PFSK-1 (cell line): ENCODE measurements at regions not wholly inside any gene's neighbourhood (a gene's known extent, or its start where the extent isn't known, plus 50 kb on each side); places are given as distances from the start of the nearest gene placed in this dataset.

Experiments
- FOXP2 ChIP-seq: optimal IDR thresholded peaks from 2 replicates; pipeline ENCODE3; 2011; ENCODE audit warnings: borderline replicate concordance, control low read depth, inconsistent platforms; ENCODE audit not compliant: insufficient read depth; ENCODE audit errors: extremely low read length, extremely low read depth
- POLR2AphosphoS5 ChIP-seq: IDR thresholded peaks from 2 replicates; pipeline ENCODE4 v1.6.1; 2012; ENCODE audit warnings: low read depth, mild to moderate bottlenecking, control low read depth, low read length, moderate library complexity
- REST ChIP-seq, 2 experiments: IDR thresholded peaks; 2 replicates each; pipeline versions ENCODE4 v1.6.1 to v1.8.0; 2011 to 2012; ENCODE audit warnings: low read depth in 2 of 2, low read length in 2 of 2, control low read depth in 1 of 2, inconsistent platforms in 1 of 2, mild to moderate bottlenecking in 1 of 2, moderate library complexity in 1 of 2; ENCODE audit not compliant: insufficient read depth in 1 of 2
- SIN3A ChIP-seq: IDR thresholded peaks from 2 replicates; pipeline ENCODE4 v1.6.1; 2012; ENCODE audit warnings: mild to moderate bottlenecking, low read length, moderate library complexity, borderline replicate concordance; ENCODE audit not compliant: insufficient read depth
- TAF1 ChIP-seq: IDR thresholded peaks from 2 replicates; pipeline ENCODE4 v1.6.1; 2012; ENCODE audit warnings: low read length, control low read depth, borderline replicate concordance; ENCODE audit not compliant: insufficient read depth

DNA sequence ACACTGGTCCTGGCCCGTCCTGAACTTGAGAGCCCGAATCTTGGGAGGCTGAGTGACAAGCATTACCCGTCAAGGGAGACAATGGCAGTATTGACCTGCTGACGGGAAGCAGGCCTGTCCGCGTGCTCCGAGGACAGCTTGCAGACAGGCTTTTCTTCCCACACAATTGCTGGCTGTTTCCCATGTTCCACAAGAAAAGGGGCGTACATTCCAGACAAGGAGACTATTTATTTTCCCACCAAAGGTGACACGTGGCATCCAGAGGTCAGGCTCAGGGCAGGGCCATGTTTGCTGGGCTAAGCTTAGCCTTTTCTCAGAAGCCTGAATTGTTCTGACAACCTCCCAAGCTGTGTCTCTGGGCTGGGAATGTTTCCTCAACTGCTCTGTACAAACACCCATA lies 86.9 kb upstream of the SPON1 start:
- no peak for TF ChIP-seq POLR2AphosphoS5
- TF ChIP-seq REST (IDR thresholded peaks at IDR 0.05; ENCODE audit: insufficient read depth in 1 of 2, low read depth in 2 of 2, low read length in 2 of 2) = no peak
- TF ChIP-seq SIN3A = no peak
- TF ChIP-seq TAF1 = no peak
- no peak for TF ChIP-seq FOXP2

DNA sequence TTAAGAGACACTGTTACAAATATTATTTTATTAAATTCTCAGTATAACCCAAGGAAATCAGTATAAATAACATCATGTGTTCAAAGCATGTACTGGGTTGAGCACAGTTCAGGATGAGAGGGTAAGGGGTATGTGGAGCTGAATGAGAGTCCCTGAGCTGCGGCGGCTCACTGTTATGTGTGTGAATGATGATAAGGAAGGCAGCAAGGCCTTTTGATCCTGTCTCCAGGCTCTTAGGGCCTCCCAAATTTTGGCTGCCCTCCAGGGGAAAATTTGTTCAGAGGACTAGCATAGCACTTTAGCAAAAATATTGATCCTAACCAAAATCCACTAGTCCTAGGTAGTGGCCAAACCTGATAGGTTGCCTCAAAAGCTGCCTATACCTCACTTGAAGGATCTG lies 86.1 kb upstream of the SPON1 start:
- TF ChIP-seq FOXP2 = no peak
- no peak for TF ChIP-seq POLR2AphosphoS5
- no peak for TF ChIP-seq REST (IDR thresholded peaks at IDR 0.05; ENCODE audit: insufficient read depth in 1 of 2, low read depth in 2 of 2, low read length in 2 of 2)

DNA sequence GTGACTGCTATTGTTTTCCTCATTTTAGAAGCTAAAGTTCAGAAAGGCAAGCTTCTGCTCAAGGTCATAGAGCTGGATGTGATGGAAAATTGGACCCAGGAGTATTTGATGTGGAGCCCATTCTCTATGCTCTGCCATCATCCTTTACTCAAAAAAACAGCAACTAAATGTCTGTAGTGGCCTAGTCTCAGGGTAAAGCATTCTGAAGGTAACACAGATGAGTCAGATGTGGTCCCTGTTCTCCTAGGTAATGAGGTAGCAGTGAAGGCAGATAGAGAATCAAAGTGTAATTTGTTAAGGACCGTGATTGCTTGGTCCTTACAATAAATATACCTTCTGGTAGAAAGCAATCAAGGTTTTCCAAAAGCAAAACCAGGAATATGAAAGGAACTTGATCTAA lies 84.4 kb upstream of the SPON1 start:
- no peak for TF ChIP-seq POLR2AphosphoS5
- TF ChIP-seq TAF1 = no peak
- no peak for TF ChIP-seq SIN3A
- TF ChIP-seq REST (IDR thresholded peaks at IDR 0.05; ENCODE audit: insufficient read depth in 1 of 2, low read depth in 2 of 2, low read length in 2 of 2) = no peak
- TF ChIP-seq FOXP2 = no peak

- TF ChIP-seq TAF1 (no peak), FOXP2 (no peak), SIN3A (no peak), POLR2AphosphoS5 (no peak), REST (IDR thresholded peaks at IDR 0.05; ENCODE audit: insufficient read depth in 1 of 2, low read depth in 2 of 2, low read length in 2 of 2) (no peak)
Observed at GRCh38 chr11:13880634-13881033, 81.9 kb upstream of the SPON1 start.

DNA sequence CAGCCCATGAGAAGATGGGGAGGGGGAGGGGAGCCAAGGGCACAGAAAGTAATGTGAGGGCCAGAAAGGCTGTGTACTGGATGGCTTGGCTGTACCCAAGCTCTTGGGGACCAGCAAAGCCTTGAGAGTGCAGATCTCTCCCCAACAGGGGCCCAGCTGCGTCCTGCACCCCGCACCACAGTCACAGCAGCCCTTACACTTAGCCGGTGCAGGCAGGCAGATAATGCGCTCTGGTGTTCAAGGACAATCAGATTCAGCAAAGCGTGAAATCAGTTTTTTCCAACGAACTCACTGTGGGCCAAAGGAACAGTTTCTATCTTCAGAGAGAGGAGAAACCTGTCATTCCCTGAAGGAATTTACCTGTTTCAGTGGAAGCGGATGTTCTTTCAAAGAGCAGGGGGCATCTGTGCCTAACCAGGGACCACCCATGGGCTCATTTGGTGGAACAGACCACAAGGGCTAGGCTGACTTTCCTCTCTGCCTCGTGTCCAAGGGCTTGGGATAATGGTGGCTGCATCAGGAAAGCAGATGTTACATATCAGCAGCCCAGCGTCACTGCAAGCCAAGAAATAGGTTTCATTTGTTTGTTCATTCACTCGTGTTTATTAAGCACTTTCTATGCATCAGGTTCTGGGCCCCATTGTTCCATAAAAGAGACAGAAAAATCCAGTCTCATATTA lies 81.2 kb upstream of the SPON1 start:
- TF ChIP-seq TAF1 (no peak), FOXP2 (no peak), POLR2AphosphoS5 (no peak), SIN3A (no peak), REST (IDR thresholded peaks at IDR 0.05; ENCODE audit: insufficient read depth in 1 of 2, low read depth in 2 of 2, low read length in 2 of 2) (no peak)
